DOHH2 (cell line): ENCODE measurements at regions not wholly inside any gene's neighbourhood (a gene's known extent, or its start where the extent isn't known, plus 50 kb on each side); places are given as distances from the start of the nearest gene placed in this dataset.

Source experiments
- H3F3A ChIP-seq: fragments of 200-600 bp; sonication (generic), shearing (Covaris generic); 2 replicates; pipeline ENCODE4 v1.6.0; 2016; ENCODE audit warnings: antibody characterized with exemption, mild to moderate bottlenecking; ENCODE audit not compliant: control insufficient read depth, insufficient read depth
- H3K27ac ChIP-seq: fragments of 200-600 bp; sonication (generic); 2 replicates; pipeline ENCODE4 v1.5.1; 2014; ENCODE audit warnings: low read depth, mild to moderate bottlenecking, low read length, moderate library complexity
- H3K27me3 ChIP-seq: fragments of 200-600 bp; sonication (generic); 2 replicates; pipeline ENCODE4 v1.6.1; 2014; ENCODE audit warnings: mild to moderate bottlenecking, low read length, mixed read lengths; ENCODE audit not compliant: control insufficient read depth
- H3K36me3 ChIP-seq: fragments of 200-600 bp; sonication (generic); 2 replicates; pipeline ENCODE4 v1.6.1; 2014; ENCODE audit warnings: mild to moderate bottlenecking, low read length, moderate library complexity, mixed read lengths; ENCODE audit not compliant: control insufficient read depth
- H3K4me1 ChIP-seq: fragments of 200-600 bp; sonication (generic); 2 replicates; pipeline ENCODE4 v1.6.1; 2014; ENCODE audit warnings: mild to moderate bottlenecking, low read length, mixed read lengths; ENCODE audit not compliant: control insufficient read depth
- H3K4me2 ChIP-seq: fragments of 200-600 bp; sonication (generic); 2 replicates; pipeline ENCODE4 v1.6.0; 2014; ENCODE audit warnings: mild to moderate bottlenecking, low read length, moderate library complexity
- H3K4me3 ChIP-seq: fragments of 200-600 bp; sonication (generic); 2 replicates; pipeline ENCODE4 v1.5.1; 2014; ENCODE audit warnings: mild to moderate bottlenecking, low read length, mixed read lengths
- H3K79me2 ChIP-seq: fragments of 200-600 bp; sonication (generic); 2 replicates; pipeline ENCODE4 v1.6.1; 2014; ENCODE audit warnings: mild to moderate bottlenecking, low read length, mixed read lengths; ENCODE audit not compliant: control insufficient read depth
- H3K9me2 ChIP-seq: fragments of 200-600 bp; sonication (generic); replicated peaks from 2 replicates; pipeline ENCODE4 v1.6.1; 2014; ENCODE audit warnings: mild to moderate bottlenecking, low read length, mixed read lengths; ENCODE audit not compliant: control insufficient read depth
- H3K9me3 ChIP-seq: fragments of 200-600 bp; sonication (generic); 2 replicates; pipeline ENCODE4 v1.6.1; 2014; ENCODE audit warnings: antibody characterized with exemption, low read length, mixed read lengths; ENCODE audit not compliant: control insufficient read depth, insufficient read depth
- H4K20me1 ChIP-seq: fragments of 200-600 bp; sonication (generic); 2 replicates; pipeline ENCODE4 v1.6.0; 2014; ENCODE audit warnings: low read depth, mild to moderate bottlenecking, antibody characterized with exemption, low read length, moderate library complexity; ENCODE audit not compliant: control insufficient read depth, insufficient read depth
- EZH2phosphoT487 ChIP-seq: fragments of 200-600 bp; sonication (generic); IDR thresholded peaks from 2 replicates; pipeline ENCODE4 v1.6.1; 2017; ENCODE audit warnings: borderline replicate concordance, mild to moderate bottlenecking, antibody characterized with exemption, low read length, moderate library complexity, mixed read lengths
- TF ChIP-seq, protein P1 (sequence below): fragments of 200-600 bp; sonication (generic); IDR thresholded peaks from one replicate; pipeline ENCODE4 v1.5.1; 2014; ENCODE audit warnings: antibody characterized with exemption, mild to moderate bottlenecking, low read depth, low read length; ENCODE audit not compliant: poor library complexity, severe bottlenecking

DNA sequence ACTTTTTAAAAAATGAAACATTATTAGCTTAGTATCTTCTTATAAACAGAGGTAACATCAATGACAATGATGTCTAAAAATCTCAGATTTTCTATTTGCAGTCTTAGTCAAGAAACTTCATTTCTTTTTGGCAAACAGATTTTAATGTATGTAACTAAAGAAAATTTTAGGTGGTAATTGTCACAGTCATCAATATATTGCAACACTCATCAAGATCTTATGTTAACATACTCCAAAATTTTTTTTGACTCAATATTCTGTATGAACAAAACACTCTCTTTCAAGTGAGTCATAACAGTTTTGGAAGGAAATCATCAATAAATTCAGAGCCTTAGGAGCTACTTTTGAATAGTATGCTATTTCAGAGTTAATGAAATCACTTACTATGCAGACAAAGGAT is 1507.6 kb downstream of the SLITRK1 start:
- Histone ChIP-seq H3K27me3 (no peaks in the 10 kb centered on the region), H3K4me3 (no peak overlapping the region), H3K9me3 (no peaks in the 10 kb centered on the region), H3K4me2 (no peak overlapping the region), H3K79me2 (no peaks in the 10 kb centered on the region), H3F3A (no peaks in the 10 kb centered on the region), H3K4me1 (no peaks in the 10 kb centered on the region), H3K27ac (no peak overlapping the region), H4K20me1 (no peaks in the 10 kb centered on the region), H3K36me3 (no peaks in the 10 kb centered on the region), H3K9me2 (no peaks in the 10 kb centered on the region)
- TF ChIP-seq EZH2phosphoT487, result no peak
- TF ChIP-seq, protein P1, sequence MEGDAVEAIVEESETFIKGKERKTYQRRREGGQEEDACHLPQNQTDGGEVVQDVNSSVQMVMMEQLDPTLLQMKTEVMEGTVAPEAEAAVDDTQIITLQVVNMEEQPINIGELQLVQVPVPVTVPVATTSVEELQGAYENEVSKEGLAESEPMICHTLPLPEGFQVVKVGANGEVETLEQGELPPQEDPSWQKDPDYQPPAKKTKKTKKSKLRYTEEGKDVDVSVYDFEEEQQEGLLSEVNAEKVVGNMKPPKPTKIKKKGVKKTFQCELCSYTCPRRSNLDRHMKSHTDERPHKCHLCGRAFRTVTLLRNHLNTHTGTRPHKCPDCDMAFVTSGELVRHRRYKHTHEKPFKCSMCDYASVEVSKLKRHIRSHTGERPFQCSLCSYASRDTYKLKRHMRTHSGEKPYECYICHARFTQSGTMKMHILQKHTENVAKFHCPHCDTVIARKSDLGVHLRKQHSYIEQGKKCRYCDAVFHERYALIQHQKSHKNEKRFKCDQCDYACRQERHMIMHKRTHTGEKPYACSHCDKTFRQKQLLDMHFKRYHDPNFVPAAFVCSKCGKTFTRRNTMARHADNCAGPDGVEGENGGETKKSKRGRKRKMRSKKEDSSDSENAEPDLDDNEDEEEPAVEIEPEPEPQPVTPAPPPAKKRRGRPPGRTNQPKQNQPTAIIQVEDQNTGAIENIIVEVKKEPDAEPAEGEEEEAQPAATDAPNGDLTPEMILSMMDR, result no peak

DNA sequence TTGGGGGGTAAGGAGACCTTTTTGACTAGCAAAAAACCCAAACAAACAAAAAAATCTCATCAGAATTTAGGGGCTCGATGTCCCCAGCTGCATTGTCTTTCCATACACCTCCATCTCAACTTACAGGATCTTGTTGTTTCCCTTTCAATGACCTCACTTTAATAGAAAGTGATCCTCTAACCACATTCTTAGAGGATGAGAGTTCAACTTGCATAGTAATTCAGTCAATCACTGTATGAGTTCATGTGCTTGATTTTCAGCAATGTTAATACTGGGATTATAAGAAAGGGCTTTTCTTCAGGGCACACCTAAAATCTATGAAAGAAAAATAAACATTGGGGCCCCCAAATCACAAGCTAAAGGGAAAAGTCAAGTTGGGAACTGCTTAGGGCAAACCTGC is 1512.0 kb downstream of the SLITRK1 start:
- Histone ChIP-seq H3K79me2 (no peaks in the 10 kb centered on the region), H3K9me3 (no peaks in the 10 kb centered on the region)
- TF ChIP-seq EZH2phosphoT487, result no peak
- TF ChIP-seq, protein P1, result no peak

DNA sequence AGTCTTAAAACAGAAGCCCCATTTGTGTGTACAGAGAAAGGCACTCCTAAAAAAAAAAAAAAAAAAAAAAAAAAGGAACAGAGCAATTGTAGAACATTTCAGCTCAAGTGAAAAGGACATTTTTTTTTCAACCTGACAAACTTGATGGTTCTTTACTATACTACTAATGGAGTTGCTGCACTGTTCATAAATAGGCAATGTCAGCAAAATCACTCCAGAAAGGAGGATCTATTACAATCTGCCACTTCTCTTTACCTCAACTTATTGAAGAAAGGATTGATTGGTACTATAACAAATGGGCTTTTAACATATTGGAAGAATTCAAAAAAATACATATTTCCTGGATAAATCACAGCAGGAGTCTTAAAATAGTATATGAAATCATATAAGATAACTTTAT is 1517.7 kb downstream of the SLITRK1 start:
- Histone ChIP-seq H3K9me2 (no peaks in the 10 kb centered on the region), H3K4me3 (no peak overlapping the region), H3K36me3 (no peaks in the 10 kb centered on the region), H3K79me2 (no peaks in the 10 kb centered on the region), H3K9me3 (no peaks in the 10 kb centered on the region), H3K27ac (no peak overlapping the region), H3K27me3 (no peaks in the 10 kb centered on the region), H4K20me1 (no peaks in the 10 kb centered on the region), H3K4me1 (no peaks in the 10 kb centered on the region), H3K4me2 (no peak overlapping the region), H3F3A (no peaks in the 10 kb centered on the region)
- no peak for TF ChIP-seq EZH2phosphoT487
- TF ChIP-seq, protein P1, result no peak

More for the DNA sequence above, 1512.0 kb downstream of the SLITRK1 start:
- Histone ChIP-seq H3F3A (no peaks in the 10 kb centered on the region), H3K36me3 (no peaks in the 10 kb centered on the region), H3K27ac (no peak overlapping the region), H3K9me2 (no peaks in the 10 kb centered on the region), H4K20me1 (no peaks in the 10 kb centered on the region), H3K4me2 (no peak overlapping the region), H3K4me1 (no peaks in the 10 kb centered on the region), H3K27me3 (no peaks in the 10 kb centered on the region), H3K4me3 (no peak overlapping the region)

DNA sequence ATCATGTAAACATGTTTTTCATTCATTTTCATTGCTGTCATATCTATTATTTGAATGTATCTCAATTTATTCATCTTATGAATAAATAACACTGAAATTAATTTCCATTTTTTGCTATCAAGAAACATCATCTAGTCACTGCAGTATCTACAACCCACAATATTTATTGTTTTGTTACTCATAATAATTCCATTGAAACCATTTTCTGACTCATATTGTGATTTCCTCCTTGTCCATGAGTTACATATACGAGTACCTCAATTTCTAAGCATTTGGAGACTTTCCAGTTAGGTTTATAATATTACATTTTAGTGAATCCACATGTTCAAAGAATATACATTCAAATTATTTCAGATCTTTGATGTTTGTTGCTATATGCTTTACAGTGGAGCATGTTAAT is 1524.0 kb downstream of the SLITRK1 start:
- TF ChIP-seq EZH2phosphoT487, result no peak
- TF ChIP-seq, protein P1, result no peak
- Histone ChIP-seq H3K36me3 (no peaks in the 10 kb centered on the region), H3K4me1 (no peaks in the 10 kb centered on the region), H3K9me2 (no peaks in the 10 kb centered on the region), H4K20me1 (no peaks in the 10 kb centered on the region), H3K4me2 (no peak overlapping the region), H3K4me3 (no peak overlapping the region), H3K27me3 (no peaks in the 10 kb centered on the region), H3K9me3 (no peaks in the 10 kb centered on the region), H3F3A (no peaks in the 10 kb centered on the region), H3K27ac (no peak overlapping the region), H3K79me2 (no peaks in the 10 kb centered on the region)
